ENCODE measurements at regions not wholly inside any gene's neighbourhood (a gene's known extent, or its start where the extent isn't known, plus 50 kb on each side); places are given as distances from the start of the nearest gene placed in this dataset.

DNA sequence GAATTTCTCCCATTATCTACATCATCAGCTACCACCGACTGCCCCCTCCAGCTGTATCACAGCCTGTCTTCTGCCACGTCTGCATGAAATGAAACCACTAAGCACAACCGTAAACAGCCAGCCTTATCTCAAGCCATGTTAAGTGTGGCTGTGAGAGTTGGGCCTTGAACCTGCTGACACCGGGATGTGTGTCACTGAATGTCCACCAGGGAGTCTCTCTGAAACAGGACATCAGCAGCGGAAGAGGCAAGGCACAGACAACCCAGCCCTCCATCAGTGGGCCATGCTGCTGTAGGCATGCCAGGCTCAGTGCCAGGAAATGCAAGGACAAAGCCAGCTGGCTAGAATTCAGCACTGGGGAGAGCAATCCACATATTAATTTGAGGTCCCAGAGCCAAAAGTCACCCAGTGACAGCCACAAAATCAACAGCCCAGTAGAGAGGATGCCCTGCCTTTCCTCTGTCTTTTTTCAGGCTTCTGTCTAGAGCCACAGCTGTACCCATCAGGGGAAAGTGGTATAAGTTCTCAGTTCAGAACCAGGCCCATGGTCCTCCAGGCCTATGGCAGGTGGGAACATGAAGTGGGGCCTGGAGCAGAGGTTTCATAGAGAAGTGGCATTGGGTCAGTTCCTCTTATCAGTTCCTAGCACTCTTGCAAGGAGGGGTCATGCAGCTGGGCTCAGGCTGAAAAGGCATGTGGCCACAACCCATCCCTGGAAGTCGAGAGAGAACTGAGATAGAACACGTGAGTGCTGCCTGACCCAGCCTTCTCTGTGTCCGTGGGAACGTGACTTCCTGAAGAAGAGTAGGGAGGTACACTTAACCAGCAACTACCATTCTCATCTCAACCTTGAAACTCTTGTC, 199.4 kb downstream of the ESM1 start:
- peak overlapping the region; percentile 15; the same call in 1 of the 2 replicates for H3K4me3 ChIP-seq (ENCODE audit: low read length)
- peak overlapping the region; percentile 45 for H2AFZ ChIP-seq (ENCODE audit: low read length)
- no peaks in the 10 kb centered on the region for H3K79me2 ChIP-seq (ENCODE audit: low read length)
- peak overlapping the region; percentile 75 for H3K4me2 ChIP-seq (ENCODE audit: low read depth, low read length)
- peak; percentile 71 for DNase-seq
- no peak for TF ChIP-seq EZH2 (optimal IDR thresholded peaks at IDR 0.05; ENCODE audit: low read depth, low read length)
- TF ChIP-seq, protein P1, sequence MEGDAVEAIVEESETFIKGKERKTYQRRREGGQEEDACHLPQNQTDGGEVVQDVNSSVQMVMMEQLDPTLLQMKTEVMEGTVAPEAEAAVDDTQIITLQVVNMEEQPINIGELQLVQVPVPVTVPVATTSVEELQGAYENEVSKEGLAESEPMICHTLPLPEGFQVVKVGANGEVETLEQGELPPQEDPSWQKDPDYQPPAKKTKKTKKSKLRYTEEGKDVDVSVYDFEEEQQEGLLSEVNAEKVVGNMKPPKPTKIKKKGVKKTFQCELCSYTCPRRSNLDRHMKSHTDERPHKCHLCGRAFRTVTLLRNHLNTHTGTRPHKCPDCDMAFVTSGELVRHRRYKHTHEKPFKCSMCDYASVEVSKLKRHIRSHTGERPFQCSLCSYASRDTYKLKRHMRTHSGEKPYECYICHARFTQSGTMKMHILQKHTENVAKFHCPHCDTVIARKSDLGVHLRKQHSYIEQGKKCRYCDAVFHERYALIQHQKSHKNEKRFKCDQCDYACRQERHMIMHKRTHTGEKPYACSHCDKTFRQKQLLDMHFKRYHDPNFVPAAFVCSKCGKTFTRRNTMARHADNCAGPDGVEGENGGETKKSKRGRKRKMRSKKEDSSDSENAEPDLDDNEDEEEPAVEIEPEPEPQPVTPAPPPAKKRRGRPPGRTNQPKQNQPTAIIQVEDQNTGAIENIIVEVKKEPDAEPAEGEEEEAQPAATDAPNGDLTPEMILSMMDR (IDR thresholded peaks at IDR 0.05; ENCODE audit: low read length): peak; percentile 28
- H3K9me2 ChIP-seq (replicated peaks; ENCODE audit: insufficient read depth, low read length): no peaks in the 10 kb centered on the region
- no peaks in the 10 kb centered on the region for H4K20me1 ChIP-seq (ENCODE audit: insufficient read depth, low read length)
- H3K36me3 ChIP-seq (replicated peaks; ENCODE audit: insufficient read depth, low read length): no peaks in the 10 kb centered on the region
- H3F3A ChIP-seq (ENCODE audit: insufficient read depth, low read length): peaks cover 17% of the 10 kb centered on the region
- H3K27me3 ChIP-seq (replicated peaks; ENCODE audit: insufficient read depth, low read length): no peaks in the 10 kb centered on the region
- H3K27ac ChIP-seq (ENCODE audit: low read length): peak overlapping the region; percentile 77
- H3K9ac ChIP-seq (ENCODE audit: low read length): peak overlapping the region; percentile 11; the same call in 1 of the 2 replicates
- peaks cover 24% of the 10 kb centered on the region for H3K4me1 ChIP-seq (ENCODE audit: low read length)
- H3K9me3 ChIP-seq (replicated peaks; ENCODE audit: insufficient read depth, low read length): no peaks in the 10 kb centered on the region

DNA sequence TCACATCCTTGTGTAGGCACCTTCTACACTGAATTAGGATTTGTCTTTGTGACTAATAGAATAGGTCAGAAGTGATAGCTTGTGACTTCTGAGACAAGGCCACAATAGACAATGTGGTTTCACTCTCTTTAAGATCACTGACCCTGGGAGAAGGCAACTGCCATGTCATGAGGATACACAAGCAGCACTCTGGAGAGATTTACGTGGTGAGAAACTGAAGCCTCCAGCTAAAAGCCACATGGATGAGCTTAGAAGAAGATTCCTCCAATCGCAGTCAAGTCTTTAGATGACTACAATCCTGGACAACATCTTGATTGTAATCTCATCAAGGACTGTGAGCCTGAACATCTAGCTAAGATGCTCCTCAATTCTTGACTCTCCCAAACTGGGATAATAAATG, 206.6 kb downstream of the ESM1 start:
- Histone ChIP-seq H3K27ac (ENCODE audit: low read length) (no peak overlapping the region), H3K36me3 (replicated peaks; ENCODE audit: insufficient read depth, low read length) (no peaks in the 10 kb centered on the region), H3K79me2 (ENCODE audit: low read length) (no peaks in the 10 kb centered on the region), H3K4me1 (ENCODE audit: low read length) (no peaks in the 10 kb centered on the region), H3K4me2 (ENCODE audit: low read depth, low read length) (no peak overlapping the region), H3K9me2 (replicated peaks; ENCODE audit: insufficient read depth, low read length) (no peaks in the 10 kb centered on the region), H3K9me3 (replicated peaks; ENCODE audit: insufficient read depth, low read length) (no peaks in the 10 kb centered on the region), H2AFZ (ENCODE audit: low read length) (no peak overlapping the region), H3F3A (ENCODE audit: insufficient read depth, low read length) (no peaks in the 10 kb centered on the region), H3K27me3 (replicated peaks; ENCODE audit: insufficient read depth, low read length) (no peaks in the 10 kb centered on the region), H4K20me1 (ENCODE audit: insufficient read depth, low read length) (no peaks in the 10 kb centered on the region), H3K9ac (ENCODE audit: low read length) (no peak overlapping the region), H3K4me3 (ENCODE audit: low read length) (no peak overlapping the region)
- TF ChIP-seq, protein P1 (IDR thresholded peaks at IDR 0.05; ENCODE audit: low read length): no peak
- TF ChIP-seq EZH2 (optimal IDR thresholded peaks at IDR 0.05; ENCODE audit: low read depth, low read length) (no peak), EZH2phosphoT487 (IDR thresholded peaks at IDR 0.05; ENCODE audit: low read length) (no peak)
- no peak for DNase-seq

DNA sequence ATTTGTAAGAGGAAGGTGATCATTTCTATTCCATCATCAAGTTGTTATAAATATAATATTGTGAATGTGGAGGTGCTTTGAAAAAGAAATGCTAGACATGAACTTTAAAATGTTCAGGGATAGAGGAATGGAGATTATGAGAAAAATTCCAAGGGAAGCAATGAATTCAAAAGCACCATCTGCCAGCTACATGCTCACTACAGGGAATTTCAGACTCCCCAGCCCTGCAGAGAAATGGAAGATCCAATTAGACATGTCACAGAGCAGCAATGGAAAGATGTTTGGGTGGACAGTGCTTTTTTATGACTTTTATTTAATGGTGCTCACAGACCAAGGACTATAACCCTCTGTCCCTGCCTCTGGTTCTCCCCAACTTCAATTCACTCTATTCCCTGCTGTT, 209.7 kb downstream of the ESM1 start:
- Histone ChIP-seq H3F3A (ENCODE audit: insufficient read depth, low read length) (no peaks in the 10 kb centered on the region), H3K27ac (ENCODE audit: low read length) (no peak overlapping the region), H3K9me2 (replicated peaks; ENCODE audit: insufficient read depth, low read length) (no peaks in the 10 kb centered on the region), H3K9ac (ENCODE audit: low read length) (no peak overlapping the region), H3K9me3 (replicated peaks; ENCODE audit: insufficient read depth, low read length) (no peaks in the 10 kb centered on the region), H3K4me1 (ENCODE audit: low read length) (no peaks in the 10 kb centered on the region), H3K36me3 (replicated peaks; ENCODE audit: insufficient read depth, low read length) (no peaks in the 10 kb centered on the region), H2AFZ (ENCODE audit: low read length) (no peak overlapping the region), H3K79me2 (ENCODE audit: low read length) (no peaks in the 10 kb centered on the region), H3K27me3 (replicated peaks; ENCODE audit: insufficient read depth, low read length) (no peaks in the 10 kb centered on the region), H3K4me2 (ENCODE audit: low read depth, low read length) (no peak overlapping the region), H3K4me3 (ENCODE audit: low read length) (no peak overlapping the region), H4K20me1 (ENCODE audit: insufficient read depth, low read length) (no peaks in the 10 kb centered on the region)
- DNase-seq: no peak
- TF ChIP-seq EZH2phosphoT487 (IDR thresholded peaks at IDR 0.05; ENCODE audit: low read length) (no peak), EZH2 (optimal IDR thresholded peaks at IDR 0.05; ENCODE audit: low read depth, low read length) (no peak)
- TF ChIP-seq, protein P1 (IDR thresholded peaks at IDR 0.05; ENCODE audit: low read length): no peak
